Activated T-helper 2 cell treated with anti-CD3 and anti-CD28 coated beads, Interferon-gamma antibody, Interleukin-2, Interleukin-4, amounts not matched to agents 10 μg/mL and 5 μg/mL and 100 μg/mL, durations not matched to agents 14 hours and 24 hours and 36 hours (primary cell): ENCODE measurements at regions not wholly inside any gene's neighbourhood (a gene's known extent, or its start where the extent isn't known, plus 50 kb on each side); places are given as distances from the start of the nearest gene placed in this dataset.

Source experiments
- DNase-seq: peaks from one replicate; pipeline ENCODE4 v3.0.0; 2021; ENCODE audit warnings: low spot score
- H3K27ac Mint-ChIP-seq: one replicate; pipeline ENCODE4 v1.8.0; 2021; ENCODE audit warnings: mixed read lengths
- H3K27me3 Mint-ChIP-seq: one replicate; pipeline ENCODE4 v1.8.0; 2021; ENCODE audit warnings: low read depth, mixed read lengths
- H3K36me3 Mint-ChIP-seq: one replicate; pipeline ENCODE4 v1.8.0; 2021; ENCODE audit warnings: low read depth, mixed read lengths
- H3K4me1 Mint-ChIP-seq: one replicate; pipeline ENCODE4 v1.8.0; 2021; ENCODE audit warnings: low read depth, mixed read lengths
- H3K4me3 Mint-ChIP-seq: one replicate; pipeline ENCODE4 v1.8.0; 2021; ENCODE audit warnings: low read depth, mild to moderate bottlenecking, moderate library complexity, mixed read lengths
- H3K9me3 Mint-ChIP-seq: one replicate; pipeline ENCODE4 v1.8.0; 2021; ENCODE audit warnings: mixed read lengths
- intact Hi-C: fragments of 100-400 bp; cut with micrococcal nuclease; formaldehyde crosslinking; loops from one replicate; pipeline ENCODE4 v1.15.1; 2023

DNA sequence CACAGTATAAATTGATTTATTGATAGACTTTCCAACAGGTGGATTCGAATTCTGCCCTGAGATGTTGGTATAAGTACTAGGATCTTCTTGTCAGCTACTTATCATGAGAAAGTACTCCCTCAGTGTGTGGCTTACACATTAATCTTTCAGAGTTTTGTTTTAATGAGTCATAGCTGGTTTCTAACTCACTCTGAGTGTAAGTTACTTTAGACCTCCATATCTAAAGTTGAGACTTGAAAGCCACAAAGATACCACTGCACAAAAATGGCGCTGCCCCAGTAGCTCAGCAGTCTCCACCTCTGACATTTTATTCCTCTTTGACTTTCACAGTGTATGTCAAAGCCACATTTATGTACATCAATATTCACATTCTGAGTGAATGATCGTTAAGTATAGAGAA lies 318.5 kb downstream of the ARAP2 start:
- DNase-seq = no peak
- no peaks in the 10 kb centered on the region for H3K9me3 Mint-ChIP-seq
- no peak overlapping the region for H3K27ac Mint-ChIP-seq
- no peak overlapping the region for H3K4me3 Mint-ChIP-seq
- H3K36me3 Mint-ChIP-seq = no peaks in the 10 kb centered on the region
- peaks cover 6% of the 10 kb centered on the region for H3K4me1 Mint-ChIP-seq
- intact Hi-C loops = no loop called here
- peaks cover 8% of the 10 kb centered on the region for H3K27me3 Mint-ChIP-seq

DNA sequence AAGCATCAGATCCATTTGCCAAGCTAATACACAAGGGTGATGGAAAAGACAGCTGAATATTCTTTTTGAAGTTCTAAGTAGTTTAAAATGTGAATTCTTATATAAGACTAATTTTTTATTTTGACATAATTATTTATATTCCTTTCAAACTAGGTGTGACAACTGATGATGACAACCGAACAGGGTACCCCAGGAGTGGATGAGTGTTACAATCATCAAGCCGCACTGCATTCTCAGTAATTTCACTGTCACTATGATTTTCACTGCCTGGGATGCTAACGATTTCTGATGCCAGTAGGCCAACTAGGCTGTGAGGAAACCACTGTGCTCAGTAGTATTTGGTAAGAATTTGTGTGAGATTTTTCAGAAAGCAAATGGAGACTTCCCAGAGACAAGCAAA lies 317.5 kb downstream of the ARAP2 start:
- Mint-ChIP-seq H3K4me3 (no peak overlapping the region), H3K4me1 (peaks cover 6% of the 10 kb centered on the region), H3K9me3 (no peaks in the 10 kb centered on the region), H3K27ac (no peak overlapping the region), H3K27me3 (peaks cover 8% of the 10 kb centered on the region), H3K36me3 (no peaks in the 10 kb centered on the region)
- intact Hi-C loops = no loop called here
- DNase-seq = no peak

- DNase-seq = no peak
- no peak overlapping the region for H3K4me3 Mint-ChIP-seq
- intact Hi-C loops = no loop called here
- no peaks in the 10 kb centered on the region for H3K4me1 Mint-ChIP-seq
- H3K36me3 Mint-ChIP-seq = no peaks in the 10 kb centered on the region
- peaks cover 4% of the 10 kb centered on the region for H3K27me3 Mint-ChIP-seq
- no peaks in the 10 kb centered on the region for H3K9me3 Mint-ChIP-seq
- no peak overlapping the region for H3K27ac Mint-ChIP-seq
These were observed 310.4 kb downstream of the ARAP2 start for GRCh38 chr4:35933901-35934300.

GRCh38 chr4:35934320-35934981 lies 309.9 kb downstream of the ARAP2 start:
- intact Hi-C loops = no loop called here
- Mint-ChIP-seq H3K4me1 (no peaks in the 10 kb centered on the region), H3K27me3 (peaks cover 4% of the 10 kb centered on the region), H3K4me3 (no peak overlapping the region), H3K36me3 (no peaks in the 10 kb centered on the region), H3K9me3 (no peaks in the 10 kb centered on the region), H3K27ac (no peak overlapping the region)
- no peak for DNase-seq

DNA sequence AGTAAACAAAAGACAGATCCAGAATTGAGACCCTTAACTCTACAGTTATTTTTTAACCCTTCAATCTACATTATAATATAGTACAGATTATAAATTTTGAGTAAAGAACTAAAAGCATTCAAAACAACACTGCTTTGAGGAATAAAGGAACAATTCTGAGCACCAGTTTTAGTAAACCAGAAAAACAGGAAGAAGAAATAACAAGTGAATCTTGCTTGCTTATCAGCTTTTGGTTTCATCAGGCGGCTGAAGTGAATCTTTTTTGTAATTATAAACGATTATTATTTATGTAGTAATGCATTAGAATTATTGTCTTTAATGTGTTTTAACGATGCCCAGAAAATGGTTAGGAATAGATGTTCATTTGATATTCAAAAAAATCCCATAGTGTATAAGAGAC lies 305.4 kb downstream of the ARAP2 start:
- H3K27ac Mint-ChIP-seq = no peak overlapping the region
- H3K4me3 Mint-ChIP-seq = no peak overlapping the region
- no peaks in the 10 kb centered on the region for H3K4me1 Mint-ChIP-seq
- H3K27me3 Mint-ChIP-seq = peaks cover 3% of the 10 kb centered on the region
- H3K9me3 Mint-ChIP-seq = no peaks in the 10 kb centered on the region
- H3K36me3 Mint-ChIP-seq = no peaks in the 10 kb centered on the region
- intact Hi-C loops = no loop called here
- DNase-seq = no peak

DNA sequence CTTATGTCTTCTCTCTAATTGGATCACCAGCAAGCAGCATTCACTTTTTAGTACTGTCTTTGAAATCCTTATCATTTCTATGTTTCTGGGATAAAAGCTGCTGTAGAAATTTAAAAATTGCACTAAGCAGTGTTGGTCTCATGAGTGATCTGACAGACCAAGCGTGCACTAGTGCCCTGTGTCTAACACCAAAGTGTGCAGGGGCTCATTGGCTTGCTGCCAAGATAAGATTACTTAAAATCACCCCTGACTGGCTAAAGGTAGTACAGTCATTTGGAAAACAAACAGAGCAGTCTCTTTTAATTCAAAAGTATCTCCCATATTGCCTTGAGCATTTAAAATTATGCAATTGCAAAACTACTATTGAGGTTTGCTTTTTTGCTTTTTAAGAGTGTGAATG lies 304.6 kb downstream of the ARAP2 start:
- Mint-ChIP-seq H3K36me3 (no peaks in the 10 kb centered on the region), H3K4me3 (no peak overlapping the region), H3K27ac (no peak overlapping the region), H3K4me1 (no peaks in the 10 kb centered on the region), H3K27me3 (peaks cover 3% of the 10 kb centered on the region), H3K9me3 (no peaks in the 10 kb centered on the region)
- intact Hi-C loops = no loop called here
- DNase-seq = no peak

DNA sequence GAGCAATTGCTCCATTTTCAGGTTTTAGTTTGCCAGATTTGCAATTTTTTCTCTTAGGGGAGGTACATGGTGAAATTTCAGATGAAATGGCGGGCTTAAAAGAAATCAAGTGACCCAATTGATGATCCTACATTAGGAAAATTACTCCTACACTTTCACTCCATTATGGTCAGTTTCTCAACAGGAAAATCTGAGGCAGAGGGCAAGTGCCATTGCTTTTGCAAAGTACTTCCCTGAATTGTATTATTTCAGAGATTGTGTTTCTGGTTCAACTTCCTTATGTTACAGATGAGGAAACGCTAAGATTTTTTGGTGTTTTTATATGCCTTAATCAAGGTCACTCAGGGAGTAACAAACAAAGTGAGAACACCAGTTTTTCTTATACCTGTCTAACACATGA lies 302.2 kb downstream of the ARAP2 start:
- Mint-ChIP-seq H3K36me3 (no peaks in the 10 kb centered on the region), H3K9me3 (no peaks in the 10 kb centered on the region), H3K4me1 (no peaks in the 10 kb centered on the region), H3K27me3 (peaks cover 6% of the 10 kb centered on the region), H3K27ac (no peak overlapping the region), H3K4me3 (no peak overlapping the region)
- no peak for DNase-seq
- intact Hi-C loops = no loop called here

DNA sequence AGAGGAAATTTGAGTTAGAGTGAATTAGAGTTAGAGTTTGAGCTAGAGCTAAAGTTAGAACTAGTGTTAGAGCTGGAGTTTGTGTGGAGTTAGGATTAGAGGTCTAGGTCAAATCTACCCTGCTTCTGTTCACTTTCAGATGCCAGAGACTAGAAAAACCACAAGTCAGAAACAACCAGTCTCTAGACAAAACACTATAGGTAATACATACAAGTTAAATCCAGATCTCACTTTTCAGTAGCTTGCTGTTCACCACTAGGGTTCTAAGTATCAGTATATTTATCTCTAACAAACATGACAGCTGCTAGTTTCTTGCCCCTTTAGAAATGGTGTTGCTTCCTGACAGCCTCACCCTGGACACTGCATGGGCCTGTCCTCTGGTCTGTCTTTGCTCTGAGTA lies 300.7 kb downstream of the ARAP2 start:
- intact Hi-C loops = no loop called here

GRCh38 chr4:35948171-35948570 lies 296.1 kb downstream of the ARAP2 start:
- Mint-ChIP-seq H3K9me3 (no peaks in the 10 kb centered on the region), H3K36me3 (no peaks in the 10 kb centered on the region), H3K4me1 (no peaks in the 10 kb centered on the region), H3K4me3 (no peak overlapping the region), H3K27me3 (peaks cover 4% of the 10 kb centered on the region), H3K27ac (no peak overlapping the region)
- no peak for DNase-seq
- intact Hi-C loops = no loop called here

More for the DNA sequence above, 300.7 kb downstream of the ARAP2 start:
- Mint-ChIP-seq H3K4me3 (no peak overlapping the region), H3K27ac (no peak overlapping the region), H3K4me1 (no peaks in the 10 kb centered on the region), H3K27me3 (peaks cover 6% of the 10 kb centered on the region), H3K9me3 (no peaks in the 10 kb centered on the region), H3K36me3 (no peaks in the 10 kb centered on the region)
- DNase-seq = no peak

GRCh38 chr4:35950442-35950841 lies 293.9 kb downstream of the ARAP2 start:
- intact Hi-C loops = no loop called here
- Mint-ChIP-seq H3K36me3 (no peaks in the 10 kb centered on the region), H3K27me3 (no peaks in the 10 kb centered on the region), H3K4me1 (no peaks in the 10 kb centered on the region), H3K9me3 (no peaks in the 10 kb centered on the region), H3K27ac (no peak overlapping the region), H3K4me3 (no peak overlapping the region)
- DNase-seq = no peak

- Mint-ChIP-seq H3K4me1 (no peaks in the 10 kb centered on the region), H3K27ac (no peak overlapping the region), H3K27me3 (peaks cover 2% of the 10 kb centered on the region), H3K4me3 (no peak overlapping the region), H3K9me3 (peaks cover 11% of the 10 kb centered on the region), H3K36me3 (no peaks in the 10 kb centered on the region)
- no peak for DNase-seq
- intact Hi-C loops = no loop called here
These were observed 291.6 kb downstream of the ARAP2 start for GRCh38 chr4:35952751-35953150.

- H3K9me3 Mint-ChIP-seq = no peaks in the 10 kb centered on the region
- H3K36me3 Mint-ChIP-seq = no peaks in the 10 kb centered on the region
- H3K27ac Mint-ChIP-seq = no peak overlapping the region
- H3K4me1 Mint-ChIP-seq = no peaks in the 10 kb centered on the region
- H3K27me3 Mint-ChIP-seq = peaks cover 2% of the 10 kb centered on the region
- DNase-seq = no peak
- H3K4me3 Mint-ChIP-seq = no peak overlapping the region
- intact Hi-C loops = no loop called here
These were observed 280.9 kb downstream of the ARAP2 start for GRCh38 chr4:35963383-35963782.

DNA sequence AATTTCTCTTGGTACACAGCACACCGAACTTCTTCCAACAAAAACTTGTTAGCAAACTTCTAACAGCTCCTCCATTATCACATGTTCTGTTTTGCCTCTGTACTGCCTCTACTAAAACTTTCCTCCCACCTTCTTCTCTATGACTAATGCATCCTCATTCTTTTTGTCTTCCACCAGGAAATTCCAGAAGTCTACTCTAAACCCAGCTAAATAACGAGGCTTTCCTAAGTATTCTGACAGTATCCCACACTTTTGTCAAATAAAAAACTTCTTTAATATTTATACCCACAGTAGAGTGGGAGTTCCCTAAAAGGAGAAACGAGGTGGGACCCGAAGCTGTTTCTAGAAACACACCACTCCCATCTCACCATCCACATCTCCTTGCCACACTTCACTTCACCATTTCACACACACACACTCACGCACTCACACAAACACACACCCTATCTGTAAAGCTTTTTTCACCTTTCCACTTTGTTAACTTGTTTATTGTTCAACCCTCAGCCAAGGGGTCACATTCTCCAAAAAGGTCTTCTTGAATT lies 280.3 kb downstream of the ARAP2 start:
- DNase-seq = no peak
- H3K27ac Mint-ChIP-seq = no peak overlapping the region
- H3K4me3 Mint-ChIP-seq = no peak overlapping the region
- H3K36me3 Mint-ChIP-seq = no peaks in the 10 kb centered on the region
- H3K9me3 Mint-ChIP-seq = no peaks in the 10 kb centered on the region
- peaks cover 2% of the 10 kb centered on the region for H3K27me3 Mint-ChIP-seq
- H3K4me1 Mint-ChIP-seq = no peaks in the 10 kb centered on the region
- intact Hi-C loops = no loop called here

DNA sequence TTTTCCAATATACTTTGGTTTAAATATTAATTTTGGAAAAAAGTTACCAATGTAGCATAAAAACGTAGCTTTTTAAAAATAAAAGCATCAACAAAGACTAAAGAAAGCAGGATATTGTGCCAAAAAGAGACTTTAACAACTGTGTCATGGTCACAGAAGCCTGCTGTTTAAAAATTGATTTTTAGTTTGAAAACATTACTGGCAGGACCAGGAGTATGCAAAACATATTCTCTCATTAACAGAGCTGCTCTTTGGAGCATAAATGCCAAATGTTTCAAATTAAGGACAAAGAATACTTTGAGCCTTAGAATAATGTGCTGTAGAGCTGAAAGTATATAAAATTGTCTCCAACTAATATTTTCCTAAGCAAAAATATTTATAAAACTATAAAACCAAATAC lies 279.0 kb downstream of the ARAP2 start:
- DNase-seq = no peak
- intact Hi-C loops = no loop called here

More for the DNA sequence above, 279.0 kb downstream of the ARAP2 start:
- Mint-ChIP-seq H3K27me3 (no peaks in the 10 kb centered on the region), H3K4me3 (no peak overlapping the region), H3K36me3 (no peaks in the 10 kb centered on the region), H3K9me3 (no peaks in the 10 kb centered on the region), H3K27ac (no peak overlapping the region), H3K4me1 (no peaks in the 10 kb centered on the region)
